Osteoblast (primary cell): ENCODE measurements at regions not wholly inside any gene's neighbourhood (a gene's known extent, or its start where the extent isn't known, plus 50 kb on each side); places are given as distances from the start of the nearest gene placed in this dataset.

Experiments used
- DNase-seq: peaks from one replicate; pipeline ENCODE4 v3.0.0; 2011; ENCODE audit warnings: low spot score, mixed read lengths; ENCODE audit not compliant: insufficient read length; ENCODE audit errors: missing footprints
- H2AFZ ChIP-seq: 2 replicates; pipeline ENCODE4 v1.6.0; 2011; ENCODE audit warnings: mild to moderate bottlenecking, low read length
- H3K27ac ChIP-seq: 2 replicates; pipeline ENCODE4 v1.5.1; 2011; ENCODE audit warnings: mild to moderate bottlenecking, low read depth, low read length, moderate library complexity
- H3K27me3 ChIP-seq: 2 replicates; pipeline ENCODE4 v1.6.0; 2012; ENCODE audit warnings: mild to moderate bottlenecking, control low read depth, inconsistent platforms, low read length, moderate library complexity; ENCODE audit not compliant: insufficient read depth
- H3K36me3 ChIP-seq: 2 replicates; pipeline ENCODE4 v1.5.1; 2011; ENCODE audit warnings: mild to moderate bottlenecking, low read length, control low read depth, moderate library complexity; ENCODE audit not compliant: insufficient read depth
- H3K4me1 ChIP-seq: 2 replicates; pipeline ENCODE4 v1.5.1; 2011; ENCODE audit warnings: mild to moderate bottlenecking, low read length, control low read depth, moderate library complexity; ENCODE audit not compliant: insufficient read depth
- H3K4me2 ChIP-seq: 2 replicates; pipeline ENCODE4 v1.6.0; 2011; ENCODE audit warnings: mild to moderate bottlenecking, low read length; ENCODE audit not compliant: insufficient read depth
- H3K4me3 ChIP-seq: fragments of 200-600 bp; sonication (generic); 3 replicates; pipeline ENCODE4 v1.5.1; 2012; ENCODE audit warnings: mild to moderate bottlenecking, low read length, inconsistent platforms; ENCODE audit not compliant: insufficient read depth
- H3K79me2 ChIP-seq: 2 replicates; pipeline ENCODE4 v1.6.0; 2012; ENCODE audit warnings: mild to moderate bottlenecking, low read length, control low read depth, inconsistent platforms; ENCODE audit not compliant: insufficient read depth
- H3K9me3 ChIP-seq: 2 replicates; pipeline ENCODE4 v1.5.1; 2011; ENCODE audit warnings: low read depth, low read length, control low read depth
- H4K20me1 ChIP-seq: 2 replicates; pipeline ENCODE4 v1.6.0; 2012; ENCODE audit warnings: mild to moderate bottlenecking, low read length, control low read depth; ENCODE audit not compliant: insufficient read depth
- CTCF ChIP-seq: IDR thresholded peaks from 2 replicates; pipeline ENCODE4 v1.5.1; 2011; ENCODE audit warnings: mild to moderate bottlenecking, low read depth, low read length, moderate library complexity; ENCODE audit errors: extremely low read depth

- Histone ChIP-seq H3K9me3 (no peaks in the 10 kb centered on the region), H3K4me3 (peak overlapping the region; percentile 80), H3K36me3 (no peaks in the 10 kb centered on the region), H3K4me1 (peaks cover 2% of the 10 kb centered on the region), H3K27me3 (peaks cover 11% of the 10 kb centered on the region), H3K27ac (peak overlapping the region; percentile 74), H3K79me2 (no peaks in the 10 kb centered on the region), H2AFZ (peak overlapping the region; percentile 92), H3K4me2 (peak overlapping the region; percentile 99), H4K20me1 (no peaks in the 10 kb centered on the region)
- TF ChIP-seq CTCF: no peak
- DNase-seq: peak; percentile 65
These were observed 113.5 kb upstream of the BTN3A2 start for GRCh38 chr6:26251354-26252076.

GRCh38 chr6:26252077-26252472 lies 112.9 kb upstream of the BTN3A2 start:
- Histone ChIP-seq H3K27ac (no peak overlapping the region), H4K20me1 (no peaks in the 10 kb centered on the region), H3K9me3 (no peaks in the 10 kb centered on the region), H3K36me3 (no peaks in the 10 kb centered on the region), H2AFZ (peak overlapping the region; percentile 92), H3K79me2 (no peaks in the 10 kb centered on the region), H3K27me3 (peaks cover 11% of the 10 kb centered on the region), H3K4me1 (peaks cover 2% of the 10 kb centered on the region), H3K4me2 (peak overlapping the region; percentile 99), H3K4me3 (peak overlapping the region; percentile 80)
- TF ChIP-seq CTCF: no peak
- DNase-seq: no peak

GRCh38 chr6:26254724-26255123 lies 110.3 kb upstream of the BTN3A2 start:
- no peak for DNase-seq
- H3K27ac ChIP-seq: no peak overlapping the region
- H3K4me2 ChIP-seq: no peak overlapping the region
- no peak for TF ChIP-seq CTCF
- H3K4me3 ChIP-seq: no peak overlapping the region
- peaks cover 2% of the 10 kb centered on the region for H3K4me1 ChIP-seq
- H2AFZ ChIP-seq: no peak overlapping the region
- no peaks in the 10 kb centered on the region for H3K79me2 ChIP-seq
- peaks cover 16% of the 10 kb centered on the region for H3K27me3 ChIP-seq
- H3K9me3 ChIP-seq: no peaks in the 10 kb centered on the region
- no peaks in the 10 kb centered on the region for H4K20me1 ChIP-seq
- H3K36me3 ChIP-seq: no peaks in the 10 kb centered on the region

GRCh38 chr6:26257272-26257671 lies 107.7 kb upstream of the BTN3A2 start:
- Histone ChIP-seq H3K4me2 (no peak overlapping the region), H3K36me3 (no peaks in the 10 kb centered on the region), H3K9me3 (no peaks in the 10 kb centered on the region), H2AFZ (no peak overlapping the region), H3K27me3 (peaks cover 9% of the 10 kb centered on the region), H3K4me3 (no peak overlapping the region), H3K79me2 (no peaks in the 10 kb centered on the region), H3K27ac (no peak overlapping the region), H3K4me1 (no peaks in the 10 kb centered on the region), H4K20me1 (no peaks in the 10 kb centered on the region)
- DNase-seq: no peak
- no peak for TF ChIP-seq CTCF
